ENCODE measurements at regions not wholly inside any gene's neighbourhood (a gene's known extent, or its start where the extent isn't known, plus 50 kb on each side); places are given as distances from the start of the nearest gene placed in this dataset.

DNA sequence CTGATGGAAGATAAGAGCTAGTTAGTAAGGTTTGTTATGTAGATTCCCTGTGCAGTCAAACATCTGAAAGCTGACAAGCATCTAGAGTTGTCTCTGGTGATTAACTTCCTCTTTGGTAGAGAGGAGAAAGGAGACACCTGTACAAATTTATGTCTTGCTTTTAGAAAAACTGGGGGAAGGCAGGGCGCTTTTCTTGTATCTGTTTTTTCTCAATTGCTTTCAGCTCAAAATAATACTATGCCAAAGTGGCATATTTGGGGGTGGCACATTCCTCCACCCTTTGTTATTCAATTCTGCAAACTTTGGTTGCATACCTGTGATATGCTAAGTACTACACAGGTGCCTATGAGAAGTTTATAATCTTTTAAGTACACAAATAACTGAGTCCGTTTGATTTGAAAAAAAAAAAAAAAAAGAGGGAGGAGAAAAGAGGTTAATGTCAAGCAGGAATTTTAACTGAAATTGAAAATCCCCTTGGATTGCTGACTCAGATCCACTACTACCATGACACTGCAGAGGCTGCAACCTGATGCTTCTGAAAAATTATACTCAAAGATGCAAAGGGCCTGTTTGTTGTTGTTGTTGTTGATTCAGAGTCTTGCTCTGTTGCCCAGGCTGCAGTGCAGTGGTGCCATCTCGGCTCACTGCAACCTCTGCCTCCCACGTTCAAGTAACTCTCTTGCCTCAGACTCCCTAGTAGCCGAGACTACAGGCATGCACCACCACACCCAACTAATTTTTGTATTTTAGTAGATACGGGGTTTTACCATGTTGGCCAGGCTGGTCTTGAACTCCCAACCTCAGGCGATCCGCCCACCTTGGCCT lies 164.8 kb upstream of the NBEA start:
- Histone ChIP-seq H4K5ac (ENCODE audit: low read depth, low read length) (no peak overlapping the region), H2BK120ac (ENCODE audit: low read depth, low read length) (no peak overlapping the region), H2BK20ac (ENCODE audit: low read depth, low read length) (no peak overlapping the region), H3K4ac (ENCODE audit: low read depth, low read length) (no peak overlapping the region), H3K4me1 (ENCODE audit: control insufficient read depth, insufficient read depth, low read length) (no peaks in the 10 kb centered on the region), H4K8ac (ENCODE audit: low read depth in 2 of 2, low read length in 2 of 2) (no peak overlapping the region), H3K27me3 (ENCODE audit: control insufficient read depth, insufficient read depth, low read length) (no peaks in the 10 kb centered on the region), H3K9me1 (ENCODE audit: insufficient read depth, low read length) (no peaks in the 10 kb centered on the region), H2BK5ac (ENCODE audit: low read depth, low read length, poor library complexity, severe bottlenecking) (no peak overlapping the region), H2AK9ac (replicated peaks; ENCODE audit: low read depth, low read length, poor library complexity) (no peak overlapping the region), H2BK15ac (ENCODE audit: low read depth, low read length) (no peak overlapping the region), H3K23ac (ENCODE audit: low read depth, low read length) (no peak overlapping the region), H3K9me3 (ENCODE audit: control insufficient read depth, insufficient read depth, low read length) (no peaks in the 10 kb centered on the region), H3K27ac (ENCODE audit: insufficient read depth, low read length) (no peak overlapping the region), H3K4me2 (ENCODE audit: low read depth, low read length) (no peak overlapping the region), H3K18ac (ENCODE audit: low read depth, low read length) (no peak overlapping the region), H3K4me3 (ENCODE audit: insufficient read depth, low read depth, low read length) (no peak overlapping the region), H3K14ac (replicated peaks; ENCODE audit: low read depth, low read length) (no peak overlapping the region), H3K36me3 (ENCODE audit: control insufficient read depth, insufficient read depth, low read length) (no peaks in the 10 kb centered on the region), H4K20me1 (ENCODE audit: insufficient read depth, low read length) (no peaks in the 10 kb centered on the region), H3K56ac (ENCODE audit: extremely low read depth, insufficient read depth, low read length) (no peak overlapping the region), H3K9ac (ENCODE audit: low read depth, low read length) (no peak overlapping the region), H2AFZ (replicated peaks; ENCODE audit: low read length, poor library complexity) (no peak overlapping the region), H2AK5ac (ENCODE audit: low read depth, low read length) (no peak overlapping the region), H3K79me1 (ENCODE audit: low read depth in 1 of 2, low read length in 2 of 2) (no peaks in the 10 kb centered on the region), H4K91ac (ENCODE audit: insufficient read depth, low read depth, low read length) (no peak overlapping the region)
- no TSS peak for BruUV-seq (replicated peaks)
- intact Hi-C loops (cut with micrococcal nuclease): no loop called here
- ATAC-seq (ENCODE audit: low read depth) (no peak), DNase-seq (no peak)
- in situ Hi-C loops (cut with MboI; ENCODE audit: low sequenced_read_pairs): no loop called here
- TF ChIP-seq RAD21 (IDR thresholded peaks at IDR 0.05; ENCODE audit: low read length): no peak
- TF ChIP-seq SMC3 (IDR thresholded peaks at IDR 0.05; ENCODE audit: low read depth, low read length): no peak
- TF ChIP-seq BHLHE40 (IDR thresholded peaks at IDR 0.05; ENCODE audit: low read depth, low read length): no peak
- TF ChIP-seq, protein P1, sequence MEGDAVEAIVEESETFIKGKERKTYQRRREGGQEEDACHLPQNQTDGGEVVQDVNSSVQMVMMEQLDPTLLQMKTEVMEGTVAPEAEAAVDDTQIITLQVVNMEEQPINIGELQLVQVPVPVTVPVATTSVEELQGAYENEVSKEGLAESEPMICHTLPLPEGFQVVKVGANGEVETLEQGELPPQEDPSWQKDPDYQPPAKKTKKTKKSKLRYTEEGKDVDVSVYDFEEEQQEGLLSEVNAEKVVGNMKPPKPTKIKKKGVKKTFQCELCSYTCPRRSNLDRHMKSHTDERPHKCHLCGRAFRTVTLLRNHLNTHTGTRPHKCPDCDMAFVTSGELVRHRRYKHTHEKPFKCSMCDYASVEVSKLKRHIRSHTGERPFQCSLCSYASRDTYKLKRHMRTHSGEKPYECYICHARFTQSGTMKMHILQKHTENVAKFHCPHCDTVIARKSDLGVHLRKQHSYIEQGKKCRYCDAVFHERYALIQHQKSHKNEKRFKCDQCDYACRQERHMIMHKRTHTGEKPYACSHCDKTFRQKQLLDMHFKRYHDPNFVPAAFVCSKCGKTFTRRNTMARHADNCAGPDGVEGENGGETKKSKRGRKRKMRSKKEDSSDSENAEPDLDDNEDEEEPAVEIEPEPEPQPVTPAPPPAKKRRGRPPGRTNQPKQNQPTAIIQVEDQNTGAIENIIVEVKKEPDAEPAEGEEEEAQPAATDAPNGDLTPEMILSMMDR (conservative IDR thresholded peaks at IDR 0.05; ENCODE audit: low read depth, low read length): no peak
- no peak for TF ChIP-seq NFE2L2 (IDR thresholded peaks at IDR 0.05; ENCODE audit: low read depth, low read length)
- TF ChIP-seq, protein P2, sequence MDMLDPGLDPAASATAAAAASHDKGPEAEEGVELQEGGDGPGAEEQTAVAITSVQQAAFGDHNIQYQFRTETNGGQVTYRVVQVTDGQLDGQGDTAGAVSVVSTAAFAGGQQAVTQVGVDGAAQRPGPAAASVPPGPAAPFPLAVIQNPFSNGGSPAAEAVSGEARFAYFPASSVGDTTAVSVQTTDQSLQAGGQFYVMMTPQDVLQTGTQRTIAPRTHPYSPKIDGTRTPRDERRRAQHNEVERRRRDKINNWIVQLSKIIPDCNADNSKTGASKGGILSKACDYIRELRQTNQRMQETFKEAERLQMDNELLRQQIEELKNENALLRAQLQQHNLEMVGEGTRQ (IDR thresholded peaks at IDR 0.05; ENCODE audit: low read depth, low read length): no peak
- TF ChIP-seq FOS (IDR thresholded peaks at IDR 0.05; ENCODE audit: low read depth, low read length): no peak
- TF ChIP-seq MXI1 (IDR thresholded peaks at IDR 0.05; ENCODE audit: borderline replicate concordance, low read depth, low read length): no peak
- TF ChIP-seq RCOR1 (IDR thresholded peaks at IDR 0.05; ENCODE audit: insufficient replicate concordance, low read length): no peak
- POLR2A ChIA-PET (ENCODE audit: unreplicated experiment): no interaction called here
- CTCF ChIA-PET: no interaction called here
- dilution Hi-C loops (cut with HindIII; ENCODE audit: low sequenced_read_pairs, unreplicated experiment): no loop called here
- no CpG with 5 or more reads among the region's 8 CpGs for WGBS, 2 experiments (ENCODE audit: extremely low coverage in 2 of 2, insufficient read length in 1 of 2)

Data from IMR-90 (cell line).